ENCODE measurements at regions not wholly inside any gene's neighbourhood (a gene's known extent, or its start where the extent isn't known, plus 50 kb on each side); places are given as distances from the start of the nearest gene placed in this dataset.

GRCh38 chr4:119715490-119716445 is 87.2 kb upstream of the PDE5A start:
- DNase-seq (ENCODE audit: low spot score) (no peak), FAIRE-seq (no peak)

- FAIRE-seq (no peak), DNase-seq (ENCODE audit: low spot score) (no peak)
Measured at GRCh38 chr4:119709418-119709817, 80.8 kb upstream of the PDE5A start.

- FAIRE-seq, result no peak
Measured at GRCh38 chr4:119707336-119707735, 78.7 kb upstream of the PDE5A start.

GRCh38 chr4:119706804-119707203 is 78.2 kb upstream of the PDE5A start:
- DNase-seq (ENCODE audit: low spot score), result no peak
- FAIRE-seq, result no peak

More at GRCh38 chr4:119707336-119707735, 78.7 kb upstream of the PDE5A start:
- DNase-seq (ENCODE audit: low spot score), result no peak

- DNase-seq (ENCODE audit: low spot score) (no peak), FAIRE-seq (no peak)
Measured at GRCh38 chr4:119697887-119698393, 69.3 kb upstream of the PDE5A start.

GRCh38 chr4:119696963-119697362 is 68.4 kb upstream of the PDE5A start:
- DNase-seq (ENCODE audit: low spot score) (no peak), FAIRE-seq (no peak)

- FAIRE-seq (no peak), DNase-seq (ENCODE audit: low spot score) (no peak)
Measured at GRCh38 chr4:119695216-119695615, 66.6 kb upstream of the PDE5A start.

GRCh38 chr4:119693126-119693525 is 64.5 kb upstream of the PDE5A start:
- FAIRE-seq (no peak), DNase-seq (ENCODE audit: low spot score) (no peak)

- no peak for FAIRE-seq
- DNase-seq (ENCODE audit: low spot score), result no peak
Measured at GRCh38 chr4:119692001-119692400, 63.4 kb upstream of the PDE5A start.

GRCh38 chr4:119690871-119691270 is 62.3 kb upstream of the PDE5A start:
- no peak for FAIRE-seq
- no peak for DNase-seq (ENCODE audit: low spot score)

GRCh38 chr4:119688446-119688845 is 59.8 kb upstream of the PDE5A start:
- DNase-seq (ENCODE audit: low spot score) (no peak), FAIRE-seq (no peak)

GRCh38 chr4:119684463-119684862 is 55.9 kb upstream of the PDE5A start:
- FAIRE-seq (no peak), DNase-seq (ENCODE audit: low spot score) (no peak)

GRCh38 chr4:119683518-119683917 is 54.9 kb upstream of the PDE5A start:
- no peak for FAIRE-seq
- no peak for DNase-seq (ENCODE audit: low spot score)

- no peak for DNase-seq (ENCODE audit: low spot score)
- FAIRE-seq, result no peak
Measured at GRCh38 chr4:119682099-119682498, 53.5 kb upstream of the PDE5A start.

GRCh38 chr4:119679251-119679650 is 50.6 kb upstream of the PDE5A start:
- no peak for FAIRE-seq

GRCh38 chr4:119678761-119679160 is 50.2 kb upstream of the PDE5A start:
- DNase-seq (ENCODE audit: low spot score), result no peak
- no peak for FAIRE-seq

More at GRCh38 chr4:119679251-119679650, 50.6 kb upstream of the PDE5A start:
- DNase-seq (ENCODE audit: low spot score), result no peak
